Esophagus squamous epithelium (tissue), 5 donors: ENCODE measurements at regions not wholly inside any gene's neighbourhood (a gene's known extent, or its start where the extent isn't known, plus 50 kb on each side); places are given as distances from the start of the nearest gene placed in this dataset.
A peak's percentile ranks its signal among the peaks of the same experiment; 100 is the strongest.

Experiments used
- DNase-seq: peaks from one replicate; lab custom pipeline; 2025; lab: John Stamatoyannopoulos, UW
- H3K27ac ChIP-seq, 4 donors: fragments of 200-600 bp; sonication (generic); one replicate each; pipeline ENCODE4 v1.5.1; 2016 to 2019; ENCODE audit warnings: mild to moderate bottlenecking in 1 of 4
- H3K27me3 ChIP-seq, 4 donors: fragments of 200-600 bp; sonication (generic); 1 replicate in 3 of 4; 2 replicates in 1 of 4; pipeline versions ENCODE4 v1.5.1 to v1.6.0; 2017 to 2021; ENCODE audit warnings: antibody characterized with exemption in 1 of 4
- H3K36me3 ChIP-seq, 3 donors: fragments of 200-600 bp; sonication (generic); one replicate each; pipeline ENCODE4 v1.5.1; 2016 to 2019
- H3K4me1 ChIP-seq, 3 donors: fragments of 200-600 bp; sonication (generic); one replicate each; pipeline ENCODE4 v1.5.1; 2017 to 2019
- H3K4me3 ChIP-seq, 4 donors: fragments of 200-600 bp; sonication (generic); 1 replicate in 3 of 4; 2 replicates in 1 of 4; pipeline ENCODE4 v1.5.1; 2016 to 2019; ENCODE audit warnings: mild to moderate bottlenecking in 2 of 4, moderate library complexity in 1 of 4
- H3K9me3 ChIP-seq, 3 donors: fragments of 200-600 bp; sonication (generic); one replicate each; pipeline ENCODE4 v1.5.1; 2016 to 2019
- POLR2A ChIP-seq, 4 donors: fragments of 450-650 bp; IDR thresholded peaks; one replicate each; pipeline ENCODE4 v1.6.1; 2017; ENCODE audit warnings: antibody characterized with exemption in 4 of 4, mild to moderate bottlenecking in 4 of 4, moderate library complexity in 3 of 4
- WGBS, 2 donors: methylation state at CpG; one replicate each; pipeline ENCODE4 v1.1.5; 2018; 5-methylcytosine and 5-hydroxymethylcytosine counted together
- intact Hi-C: fragments of 100-400 bp; cut with DNase I; formaldehyde crosslinking; loops from one replicate; pipeline ENCODE4 v1.15.0; 2022
- TF ChIP-seq, protein P1 (sequence below), 6 experiments: fragments of 450-650 bp in 4 of 6; fragments of 200-600 bp in 2 of 6; sonication (generic) in 2 of 6; IDR thresholded peaks; one replicate each; pipeline ENCODE4 v1.5.1; 2016 to 2019; ENCODE audit warnings: antibody characterized with exemption in 6 of 6, mild to moderate bottlenecking in 4 of 6, moderate library complexity in 4 of 6
- donor health status: DM: yes; HTN: yes; CAD: no.

DNA sequence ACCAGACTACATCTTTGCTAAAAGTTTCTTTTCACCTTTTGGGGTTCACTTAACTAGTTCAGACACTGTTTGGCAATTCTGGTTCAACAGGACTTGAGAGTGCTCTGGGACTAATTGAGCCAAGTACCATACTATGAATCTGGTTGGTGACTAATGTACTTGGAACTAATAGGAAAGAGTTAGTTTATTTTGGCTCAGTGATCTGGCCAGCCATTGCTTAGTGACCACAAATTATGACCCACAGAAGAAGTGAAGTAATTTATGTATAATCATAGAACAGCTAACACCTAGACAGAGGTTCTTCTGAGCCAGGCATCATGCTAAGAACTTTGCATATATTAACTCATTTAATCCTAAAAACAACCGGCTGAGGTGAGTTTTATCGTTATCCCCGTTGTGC lies 126.5 kb upstream of the JCAD start:
- no peaks in the 10 kb centered on the region for H3K36me3 ChIP-seq
- WGBS, 2 donors: 56 to 67% methylated on average over 3 of the region's 3 CpGs
- intact Hi-C loops: no loop called here
- H3K27me3 ChIP-seq: no peaks in the 10 kb centered on the region
- H3K27ac ChIP-seq: peak overlapping the region; percentile 50 to 77 (median 60)
- no peak for DNase-seq
- H3K9me3 ChIP-seq: no peaks in the 10 kb centered on the region
- TF ChIP-seq, protein P1, sequence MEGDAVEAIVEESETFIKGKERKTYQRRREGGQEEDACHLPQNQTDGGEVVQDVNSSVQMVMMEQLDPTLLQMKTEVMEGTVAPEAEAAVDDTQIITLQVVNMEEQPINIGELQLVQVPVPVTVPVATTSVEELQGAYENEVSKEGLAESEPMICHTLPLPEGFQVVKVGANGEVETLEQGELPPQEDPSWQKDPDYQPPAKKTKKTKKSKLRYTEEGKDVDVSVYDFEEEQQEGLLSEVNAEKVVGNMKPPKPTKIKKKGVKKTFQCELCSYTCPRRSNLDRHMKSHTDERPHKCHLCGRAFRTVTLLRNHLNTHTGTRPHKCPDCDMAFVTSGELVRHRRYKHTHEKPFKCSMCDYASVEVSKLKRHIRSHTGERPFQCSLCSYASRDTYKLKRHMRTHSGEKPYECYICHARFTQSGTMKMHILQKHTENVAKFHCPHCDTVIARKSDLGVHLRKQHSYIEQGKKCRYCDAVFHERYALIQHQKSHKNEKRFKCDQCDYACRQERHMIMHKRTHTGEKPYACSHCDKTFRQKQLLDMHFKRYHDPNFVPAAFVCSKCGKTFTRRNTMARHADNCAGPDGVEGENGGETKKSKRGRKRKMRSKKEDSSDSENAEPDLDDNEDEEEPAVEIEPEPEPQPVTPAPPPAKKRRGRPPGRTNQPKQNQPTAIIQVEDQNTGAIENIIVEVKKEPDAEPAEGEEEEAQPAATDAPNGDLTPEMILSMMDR (IDR thresholded peaks at IDR 0.05): no peak
- no peak for TF ChIP-seq POLR2A (IDR thresholded peaks at IDR 0.05)
- H3K4me1 ChIP-seq: peaks cover 0 to 41% (median 20%) of the 10 kb centered on the region in 3 donors
- no peak overlapping the region for H3K4me3 ChIP-seq

DNA sequence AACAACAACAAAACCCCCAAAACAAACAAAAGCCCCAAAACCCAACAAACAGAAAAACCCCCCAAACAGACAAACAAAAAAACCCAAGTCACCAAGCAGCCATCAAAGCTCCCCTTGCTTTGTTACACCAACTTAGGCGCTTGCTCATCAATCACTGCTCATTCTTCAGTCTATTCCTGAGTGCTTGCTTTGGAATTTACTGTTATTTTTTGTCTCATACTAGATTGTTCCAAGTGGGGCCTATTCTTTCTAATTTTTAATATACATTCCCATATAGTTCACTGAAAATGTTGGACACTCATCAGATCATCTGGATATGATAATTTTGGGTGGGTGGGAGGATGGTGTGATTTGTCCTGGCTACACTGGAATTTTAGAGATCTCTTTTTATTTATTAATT lies 126.0 kb upstream of the JCAD start:
- no peaks in the 10 kb centered on the region for H3K27me3 ChIP-seq
- 90 to 100% methylated on average over 1 of the region's 1 CpG for WGBS, 2 donors
- H3K4me3 ChIP-seq: no peak overlapping the region
- H3K9me3 ChIP-seq: no peaks in the 10 kb centered on the region
- peaks cover 0 to 41% (median 20%) of the 10 kb centered on the region in 3 donors for H3K4me1 ChIP-seq
- TF ChIP-seq, protein P1 (IDR thresholded peaks at IDR 0.05): no peak
- no peak for TF ChIP-seq POLR2A (IDR thresholded peaks at IDR 0.05)
- no peak for DNase-seq
- no peaks in the 10 kb centered on the region for H3K36me3 ChIP-seq
- intact Hi-C loops: no loop called here
- no peak overlapping the region for H3K27ac ChIP-seq

DNA sequence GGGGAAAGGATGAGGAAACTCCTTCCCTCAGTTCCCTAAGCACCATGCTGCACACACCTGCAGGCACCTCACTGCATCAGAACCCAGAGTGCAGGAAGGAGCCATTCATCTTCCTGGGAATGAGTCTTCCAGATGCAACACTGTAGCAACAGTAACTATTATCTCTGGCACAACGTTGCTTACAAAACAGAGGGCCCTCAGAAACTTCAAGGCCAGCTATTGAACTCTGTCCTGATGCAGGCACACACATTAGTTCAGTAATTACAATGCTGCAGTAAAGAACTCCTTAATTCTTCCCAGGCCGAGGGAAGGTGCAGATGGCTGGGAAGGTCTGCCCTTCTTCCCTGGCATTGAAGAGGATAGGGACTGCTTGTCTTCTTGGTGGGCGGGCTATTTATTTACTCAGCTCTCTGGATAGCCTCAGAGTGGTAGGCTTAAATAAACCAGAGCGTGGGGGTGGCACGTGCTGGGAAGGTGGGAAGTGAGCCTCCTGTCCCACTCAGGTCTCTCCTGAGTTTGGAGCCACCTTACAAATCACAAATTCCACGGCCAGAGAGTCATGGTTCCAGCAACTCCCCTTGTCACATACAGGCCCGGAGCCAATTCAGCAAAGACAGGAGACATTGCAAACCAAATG lies 125.1 kb upstream of the JCAD start:
- no peak for DNase-seq
- TF ChIP-seq, protein P1 (IDR thresholded peaks at IDR 0.05): no peak
- no peak for TF ChIP-seq POLR2A (IDR thresholded peaks at IDR 0.05)
- no peaks in the 10 kb centered on the region for H3K36me3 ChIP-seq
- WGBS, 2 donors: 81 to 87% methylated on average over 5 to 7 of the region's 7 CpGs
- no peak overlapping the region for H3K4me3 ChIP-seq
- peaks cover 0 to 41% (median 20%) of the 10 kb centered on the region in 3 donors for H3K4me1 ChIP-seq
- no peaks in the 10 kb centered on the region for H3K27me3 ChIP-seq
- intact Hi-C loops: no loop called here
- H3K27ac ChIP-seq: no peak overlapping the region
- H3K9me3 ChIP-seq: no peaks in the 10 kb centered on the region

DNA sequence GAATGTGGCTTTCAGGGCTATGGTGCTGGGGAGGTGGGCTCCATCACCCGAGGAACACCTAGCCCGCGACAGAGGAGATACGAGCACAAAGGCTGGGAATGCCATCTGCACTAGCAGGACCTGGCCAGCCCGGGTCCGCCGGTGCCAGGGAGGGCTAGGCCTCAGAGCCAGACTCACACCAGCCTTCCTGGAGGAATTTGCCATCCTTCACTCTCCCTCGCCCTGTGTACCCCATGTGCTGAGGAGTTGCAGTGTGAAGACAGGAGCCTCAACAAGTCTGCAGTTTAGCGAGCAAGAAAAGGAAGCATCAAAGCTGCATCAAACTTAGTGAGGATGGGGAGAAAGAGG lies 123.6 kb upstream of the JCAD start:
- TF ChIP-seq, protein P1 (IDR thresholded peaks at IDR 0.05): no peak
- no peak for TF ChIP-seq POLR2A (IDR thresholded peaks at IDR 0.05)
- DNase-seq: no peak
- Histone ChIP-seq H3K27ac (peak overlapping the region in 3 of 4 donors; percentile 24 to 63 (median 60)), H3K4me1 (peaks cover 0 to 36% (median 20%) of the 10 kb centered on the region in 3 donors), H3K27me3 (no peaks in the 10 kb centered on the region), H3K9me3 (no peaks in the 10 kb centered on the region), H3K4me3 (no peak overlapping the region), H3K36me3 (no peaks in the 10 kb centered on the region)
- 55% methylated on average over 4 of the region's 9 CpGs; no CpG with 5 or more reads in 1 of the 2 donors for WGBS, 2 donors
- intact Hi-C loops: no loop called here

DNA sequence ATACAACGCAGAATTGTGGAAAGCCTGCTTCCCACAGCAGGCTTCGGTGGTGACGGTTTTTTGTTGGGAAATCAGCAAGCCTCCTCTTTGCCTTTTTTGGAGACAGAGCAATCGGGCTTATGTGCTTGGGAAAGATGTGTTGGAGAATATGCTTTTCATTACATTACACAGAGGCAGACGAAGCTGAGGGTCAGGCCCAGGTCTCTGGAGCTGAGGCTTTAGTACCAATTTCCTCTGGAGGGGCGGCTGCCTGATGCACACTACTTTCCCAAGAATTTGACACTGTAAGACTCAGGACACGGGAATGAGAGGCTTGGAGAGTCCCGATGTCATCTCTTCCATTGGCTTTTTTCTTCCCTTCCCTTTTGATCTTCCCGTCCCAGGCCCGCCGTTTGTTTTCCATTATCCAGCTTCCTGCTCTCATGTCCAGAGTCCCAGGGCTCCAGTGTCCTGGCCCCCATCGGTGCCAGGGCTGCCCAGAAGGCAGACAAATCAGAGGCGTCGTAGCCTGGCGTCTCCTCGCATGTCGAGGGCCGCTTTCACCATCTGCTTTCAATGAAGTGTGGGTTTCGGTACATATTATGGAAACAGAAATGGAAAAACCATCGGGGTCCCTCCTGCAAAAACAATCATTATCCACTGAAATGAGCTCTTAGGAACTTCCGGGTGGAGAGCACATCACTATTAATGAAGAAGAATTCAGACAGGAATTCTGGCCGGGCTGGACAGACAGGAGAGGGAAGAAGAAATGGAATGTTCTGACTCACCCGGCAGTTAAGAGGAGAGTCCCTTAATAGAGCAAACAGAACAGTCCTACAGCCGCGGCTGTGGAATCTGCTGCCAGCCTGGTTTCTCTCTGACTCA lies 123.0 kb upstream of the JCAD start:
- intact Hi-C loops: no loop called here
- Histone ChIP-seq H3K36me3 (no peaks in the 10 kb centered on the region), H3K9me3 (no peaks in the 10 kb centered on the region), H3K27ac (peak overlapping the region; percentile 21 to 63 (median 42)), H3K27me3 (no peaks in the 10 kb centered on the region), H3K4me3 (no peak overlapping the region), H3K4me1 (peaks cover 0 to 30% (median 20%) of the 10 kb centered on the region in 3 donors)
- no peak for DNase-seq
- TF ChIP-seq, protein P1 (IDR thresholded peaks at IDR 0.05): no peak
- TF ChIP-seq POLR2A (IDR thresholded peaks at IDR 0.05): no peak
- 60 to 61% methylated on average over 16 to 25 of the region's 25 CpGs for WGBS, 2 donors
